BLaER1 treated with 17β-estradiol and CSF1 and Interleukin-3, amounts not matched to agents 10 nM and 100 nM (cell line): ENCODE measurements at regions not wholly inside any gene's neighbourhood (a gene's known extent, or its start where the extent isn't known, plus 50 kb on each side); places are given as distances from the start of the nearest gene placed in this dataset.
A peak's percentile ranks its signal among the peaks of the same experiment; 100 is the strongest.

Experiments used
- H3K27ac ChIP-seq, 11 experiments: shearing (Covaris generic); formaldehyde crosslinking; 2 replicates each; pipeline ENCODE4 v1.8.1; 2022
- H3K27me3 ChIP-seq, 11 experiments: shearing (Covaris generic); formaldehyde crosslinking; 2 replicates each; pipeline ENCODE4 v1.8.1; 2022
- H3K36me3 ChIP-seq, 11 experiments: shearing (Covaris generic); formaldehyde crosslinking; 2 replicates each; pipeline ENCODE4 v1.8.1; 2022
- H3K4me1 ChIP-seq, 10 experiments: shearing (Covaris generic); formaldehyde crosslinking; 2 replicates each; pipeline ENCODE4 v1.8.1; 2022
- H3K4me2 ChIP-seq, 11 experiments: shearing (Covaris generic); formaldehyde crosslinking; 2 replicates each; pipeline ENCODE4 v1.8.1; 2022
- H3K4me3 ChIP-seq, 10 experiments: shearing (Covaris generic); formaldehyde crosslinking; 2 replicates each; pipeline ENCODE4 v1.8.1; 2022
- H3K9ac ChIP-seq, 11 experiments: shearing (Covaris generic); formaldehyde crosslinking; 2 replicates each; pipeline ENCODE4 v1.8.1; 2022
- H3K9me3 ChIP-seq, 11 experiments: shearing (Covaris generic); formaldehyde crosslinking; replicated peaks in 1 of 11; 2 replicates each; pipeline ENCODE4 v1.8.1; 2022
- H4K20me1 ChIP-seq, 11 experiments: shearing (Covaris generic); formaldehyde crosslinking; 2 replicates each; pipeline ENCODE4 v1.8.1; 2022
- Cebpa-rat ChIP-seq, 11 experiments: shearing (Covaris generic); IDR thresholded peaks; 2 replicates each; pipeline ENCODE4 v1.8.1; 2022

GRCh38 chr13:71244161-71244560 lies 622.8 kb downstream of the DACH1 start:
- H3K4me2 ChIP-seq = no peak overlapping the region
- no peak overlapping the region for H3K9ac ChIP-seq
- H3K36me3 ChIP-seq = no peaks in the 10 kb centered on the region
- H4K20me1 ChIP-seq = no peaks in the 10 kb centered on the region
- H3K4me3 ChIP-seq = no peak overlapping the region
- H3K27ac ChIP-seq = no peak overlapping the region
- H3K4me1 ChIP-seq = peaks cover 0 to 3% (median 0%) of the 10 kb centered on the region in 10 experiments; a peak in 4 of 20 replicates
- no peak for TF ChIP-seq Cebpa-rat (IDR thresholded peaks at IDR 0.05)
- peaks cover 0 to 4% (median 0%) of the 10 kb centered on the region in 11 experiments; a peak in 3 of 22 replicates for H3K9me3 ChIP-seq
- H3K27me3 ChIP-seq = no peaks in the 10 kb centered on the region

DNA sequence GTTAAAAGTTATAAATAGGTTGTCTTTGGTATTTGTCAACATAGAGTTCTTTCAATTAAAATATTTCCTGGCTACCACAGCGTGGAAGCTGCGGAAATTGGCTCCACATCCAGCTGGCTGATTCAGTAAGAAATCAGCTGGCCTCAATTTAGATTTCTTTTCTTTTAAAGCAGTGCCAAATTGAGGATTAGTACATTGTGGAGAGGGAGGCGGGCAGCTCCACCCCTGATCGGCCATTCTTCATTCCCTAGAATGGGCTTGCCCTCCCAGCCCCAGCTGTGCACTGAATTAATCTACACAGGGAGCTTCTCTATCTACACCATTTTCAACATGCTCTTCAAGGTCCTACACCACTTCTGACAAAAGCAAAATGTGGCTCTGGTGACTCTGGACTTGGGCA lies 624.8 kb downstream of the DACH1 start:
- Histone ChIP-seq H3K4me1 (peaks cover 0 to 11% (median 4%) of the 10 kb centered on the region in 10 experiments; a peak in 11 of 20 replicates), H3K27me3 (no peaks in the 10 kb centered on the region), H3K4me2 (no peak overlapping the region), H4K20me1 (no peaks in the 10 kb centered on the region), H3K9me3 (peaks cover 0 to 12% (median 5%) of the 10 kb centered on the region in 11 experiments; a peak in 7 of 22 replicates), H3K27ac (no peak overlapping the region), H3K4me3 (no peak overlapping the region), H3K9ac (no peak overlapping the region), H3K36me3 (no peaks in the 10 kb centered on the region)
- no peak for TF ChIP-seq Cebpa-rat (IDR thresholded peaks at IDR 0.05)

GRCh38 chr13:71240911-71241310 lies 626.1 kb downstream of the DACH1 start:
- H3K9me3 ChIP-seq = peaks cover 0 to 14% (median 6%) of the 10 kb centered on the region in 11 experiments; a peak in 8 of 22 replicates
- no peak overlapping the region for H3K4me2 ChIP-seq
- no peaks in the 10 kb centered on the region for H3K27me3 ChIP-seq
- H3K27ac ChIP-seq = no peak overlapping the region
- peaks cover 0 to 23% (median 10%) of the 10 kb centered on the region in 10 experiments; a peak in 11 of 20 replicates for H3K4me1 ChIP-seq
- TF ChIP-seq Cebpa-rat (IDR thresholded peaks at IDR 0.05) = no peak
- H3K9ac ChIP-seq = no peak overlapping the region
- no peak overlapping the region for H3K4me3 ChIP-seq
- H3K36me3 ChIP-seq = no peaks in the 10 kb centered on the region
- no peaks in the 10 kb centered on the region for H4K20me1 ChIP-seq

DNA sequence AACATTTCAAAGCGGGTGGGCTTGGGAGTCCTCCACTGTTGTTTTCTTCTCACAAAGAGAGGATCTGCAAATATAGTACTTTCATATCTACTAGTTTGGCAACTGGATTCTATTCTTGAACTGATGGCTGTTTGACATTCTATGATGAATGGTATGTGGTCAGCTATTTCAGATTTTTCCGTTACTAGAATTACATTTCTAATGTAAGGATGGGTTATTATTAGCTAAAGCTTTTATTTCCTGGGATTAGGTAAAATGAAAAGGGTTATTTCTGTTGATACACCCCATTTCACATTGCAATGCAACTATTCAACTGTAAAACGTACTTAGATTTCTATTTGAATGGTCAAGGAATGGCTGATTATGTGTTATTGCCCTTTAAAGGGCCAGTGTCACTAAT lies 629.7 kb downstream of the DACH1 start:
- no peak for TF ChIP-seq Cebpa-rat (IDR thresholded peaks at IDR 0.05)
- H3K4me1 ChIP-seq = peaks cover 0 to 23% (median 10%) of the 10 kb centered on the region in 10 experiments; a peak in 11 of 20 replicates
- no peaks in the 10 kb centered on the region for H4K20me1 ChIP-seq
- no peak overlapping the region for H3K4me3 ChIP-seq
- H3K9ac ChIP-seq = no peak overlapping the region
- no peaks in the 10 kb centered on the region for H3K36me3 ChIP-seq
- H3K9me3 ChIP-seq = peaks cover 0 to 35% (median 7%) of the 10 kb centered on the region in 11 experiments; a peak in 11 of 22 replicates
- H3K27ac ChIP-seq = peak overlapping the region in 2 of 11 experiments; percentile 53 to 54; a peak in 4 of 22 replicates
- no peaks in the 10 kb centered on the region for H3K27me3 ChIP-seq
- peak overlapping the region in 9 of 11 experiments; percentile 11 to 67 (median 40); a peak in 12 of 22 replicates for H3K4me2 ChIP-seq

DNA sequence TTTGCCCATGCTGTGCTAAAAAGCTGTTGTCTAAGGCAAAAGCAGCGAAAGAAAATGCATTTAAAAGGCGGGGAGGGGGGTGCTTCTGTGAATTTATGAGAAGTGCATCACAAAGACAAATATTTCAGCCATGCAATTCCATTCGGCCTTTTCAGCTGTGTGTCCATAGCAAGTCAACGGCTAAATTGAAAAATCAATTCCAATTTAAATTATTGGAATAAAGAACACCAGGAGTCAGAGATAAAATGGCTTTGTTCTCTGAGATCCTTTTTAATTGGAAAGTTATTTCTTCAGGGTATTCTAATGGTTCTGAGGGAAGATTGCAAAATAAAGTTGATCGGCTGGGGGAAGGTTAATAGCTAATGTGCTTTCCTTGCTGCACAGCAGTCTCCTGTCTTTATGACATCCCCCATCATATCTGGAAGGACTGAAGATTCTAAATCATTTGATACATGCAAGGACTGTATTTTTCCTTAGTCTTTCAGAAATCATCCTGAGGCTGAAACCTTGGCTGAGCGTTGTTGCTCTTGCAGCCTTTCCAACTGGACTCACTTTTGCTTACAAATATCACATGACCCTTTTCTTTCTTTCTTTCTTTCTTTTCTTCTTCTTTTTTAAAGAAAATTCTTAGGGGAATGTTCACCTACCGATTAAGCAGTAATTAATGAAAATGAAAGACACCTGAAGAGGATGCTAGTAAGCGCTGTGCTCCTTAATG lies 647.1 kb downstream of the DACH1 start:
- Histone ChIP-seq H3K27me3 (no peaks in the 10 kb centered on the region), H3K4me3 (no peak overlapping the region), H3K9me3 (no peaks in the 10 kb centered on the region), H4K20me1 (no peaks in the 10 kb centered on the region), H3K36me3 (no peaks in the 10 kb centered on the region), H3K4me2 (no peak overlapping the region), H3K9ac (no peak overlapping the region), H3K4me1 (no peaks in the 10 kb centered on the region), H3K27ac (no peak overlapping the region)
- TF ChIP-seq Cebpa-rat (IDR thresholded peaks at IDR 0.05) = no peak

GRCh38 chr13:71218960-71219359 lies 648.0 kb downstream of the DACH1 start:
- Histone ChIP-seq H3K27ac (no peak overlapping the region), H3K9ac (no peak overlapping the region), H3K4me1 (no peaks in the 10 kb centered on the region), H3K36me3 (no peaks in the 10 kb centered on the region), H4K20me1 (no peaks in the 10 kb centered on the region), H3K4me3 (no peak overlapping the region), H3K9me3 (no peaks in the 10 kb centered on the region), H3K4me2 (no peak overlapping the region), H3K27me3 (no peaks in the 10 kb centered on the region)
- no peak for TF ChIP-seq Cebpa-rat (IDR thresholded peaks at IDR 0.05)

DNA sequence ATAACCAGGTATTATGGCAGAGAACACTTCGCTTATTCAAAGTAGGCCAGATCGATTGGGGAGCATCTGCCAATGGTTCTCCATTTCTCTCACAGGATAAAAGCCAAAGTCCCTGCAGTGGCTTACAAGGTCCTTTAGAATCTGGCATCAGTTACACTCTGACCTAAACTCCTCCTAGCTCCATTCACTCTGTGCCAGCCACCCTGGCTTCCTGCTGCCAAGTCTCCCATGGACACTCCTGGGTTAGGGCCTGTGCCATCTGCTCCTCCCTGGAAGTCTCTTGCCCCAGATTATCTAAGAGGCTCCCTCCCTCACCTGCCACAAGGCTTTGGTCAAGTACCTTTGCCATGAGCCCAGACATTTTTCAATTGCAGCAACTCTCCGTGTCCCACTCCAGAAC lies 649.2 kb downstream of the DACH1 start:
- no peak for TF ChIP-seq Cebpa-rat (IDR thresholded peaks at IDR 0.05)
- H3K9ac ChIP-seq = no peak overlapping the region

DNA sequence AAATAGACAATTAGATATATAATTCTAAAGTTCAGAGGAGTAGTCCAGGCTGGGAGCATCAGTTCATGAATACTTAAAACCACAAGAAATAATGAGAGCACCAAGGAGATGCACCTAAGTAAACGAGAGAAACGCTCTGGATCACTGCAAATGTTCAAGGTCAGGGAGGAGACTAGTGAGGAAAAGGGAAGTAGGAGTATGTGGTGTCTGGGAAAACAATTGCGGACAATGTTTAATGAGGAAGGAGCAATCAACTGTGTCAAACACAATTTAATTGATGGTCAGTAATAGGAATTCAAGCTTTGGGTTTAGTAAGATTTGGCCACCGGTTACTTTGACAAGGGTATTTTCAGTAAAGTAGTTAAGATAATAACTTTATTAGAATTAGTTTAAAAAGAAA lies 652.2 kb downstream of the DACH1 start:
- Histone ChIP-seq H3K36me3 (no peaks in the 10 kb centered on the region), H3K9ac (no peak overlapping the region), H3K4me1 (no peaks in the 10 kb centered on the region), H3K9me3 (no peaks in the 10 kb centered on the region), H3K27me3 (no peaks in the 10 kb centered on the region), H4K20me1 (no peaks in the 10 kb centered on the region), H3K27ac (no peak overlapping the region), H3K4me2 (no peak overlapping the region), H3K4me3 (no peak overlapping the region)
- no peak for TF ChIP-seq Cebpa-rat (IDR thresholded peaks at IDR 0.05)

More for the DNA sequence above, 649.2 kb downstream of the DACH1 start:
- Histone ChIP-seq H3K9me3 (no peaks in the 10 kb centered on the region), H3K27me3 (no peaks in the 10 kb centered on the region), H3K4me3 (no peak overlapping the region), H3K36me3 (no peaks in the 10 kb centered on the region), H4K20me1 (no peaks in the 10 kb centered on the region), H3K4me2 (no peak overlapping the region), H3K27ac (no peak overlapping the region), H3K4me1 (no peaks in the 10 kb centered on the region)

DNA sequence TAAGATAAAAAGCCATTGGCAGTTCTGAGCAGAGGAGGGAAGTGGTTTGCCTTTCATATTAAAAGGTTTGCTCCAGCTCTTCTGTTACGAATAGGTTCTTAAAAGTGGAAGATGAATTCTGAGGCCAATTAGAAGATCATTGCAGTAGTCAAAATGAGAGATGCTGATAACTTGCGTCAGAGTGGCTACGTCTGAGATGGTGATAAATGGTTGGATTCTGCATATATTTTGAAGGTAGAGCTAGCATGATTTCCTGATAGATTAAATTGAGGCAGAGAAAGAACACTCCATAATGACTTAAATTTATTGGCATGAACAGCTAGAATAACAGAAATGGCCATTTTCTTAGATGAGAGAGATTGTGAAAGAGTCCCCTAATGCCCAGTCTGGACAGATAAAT lies 652.6 kb downstream of the DACH1 start:
- Histone ChIP-seq H3K4me1 (no peaks in the 10 kb centered on the region), H3K36me3 (no peaks in the 10 kb centered on the region), H4K20me1 (no peaks in the 10 kb centered on the region), H3K27me3 (no peaks in the 10 kb centered on the region), H3K9ac (no peak overlapping the region), H3K4me2 (no peak overlapping the region), H3K4me3 (no peak overlapping the region), H3K27ac (no peak overlapping the region), H3K9me3 (no peaks in the 10 kb centered on the region)
- TF ChIP-seq Cebpa-rat (IDR thresholded peaks at IDR 0.05) = no peak
